ENCODE measurements at regions not wholly inside any gene's neighbourhood (a gene's known extent, or its start where the extent isn't known, plus 50 kb on each side); places are given as distances from the start of the nearest gene placed in this dataset.

DNA sequence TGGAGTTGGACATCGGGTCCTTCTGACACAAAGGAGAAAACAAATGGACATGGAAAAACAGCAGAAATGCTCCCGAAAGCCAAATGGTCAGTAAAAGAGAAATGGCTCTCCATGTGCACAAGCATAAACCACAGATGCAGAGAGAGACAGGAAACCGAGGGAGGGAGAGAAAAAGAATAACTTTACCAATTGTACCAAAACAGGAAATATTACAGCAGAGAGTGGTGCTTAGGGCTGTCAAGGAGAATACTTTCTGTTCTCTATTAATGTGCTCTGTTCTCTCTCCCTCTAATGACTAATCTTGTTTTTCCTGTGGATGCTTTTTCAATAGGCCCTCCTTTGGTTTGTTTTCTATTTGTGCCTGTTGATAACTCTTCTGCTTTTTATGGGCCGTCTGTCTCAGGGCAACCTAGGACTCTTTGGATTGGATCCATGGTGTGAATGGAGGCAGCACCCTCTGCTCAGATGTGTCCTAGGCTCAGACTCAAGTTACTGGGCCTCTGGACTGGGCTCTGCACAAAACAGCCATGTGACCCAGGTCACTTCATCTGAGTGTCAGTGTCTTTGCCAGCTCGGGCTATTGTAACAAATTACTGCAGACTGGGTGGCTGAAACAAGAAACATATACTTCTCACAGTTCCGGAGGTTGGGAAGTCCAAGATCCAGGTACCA is 663.0 kb downstream of the NPHP4 start:
- Mint-ChIP-seq H3K36me3 (ENCODE audit: low read depth) (peaks cover 6% of the 10 kb centered on the region), H3K4me1 (ENCODE audit: low read depth) (peaks cover 17% of the 10 kb centered on the region)

GRCh38 chr1:5324883-5325282 is 667.3 kb downstream of the NPHP4 start:
- Mint-ChIP-seq H3K4me3 (no peak overlapping the region), H3K9me3 (peaks cover 36% of the 10 kb centered on the region), H3K4me1 (ENCODE audit: low read depth) (peaks cover 13% of the 10 kb centered on the region), H3K27ac (no peak overlapping the region), H3K36me3 (ENCODE audit: low read depth) (peaks cover 6% of the 10 kb centered on the region), H3K27me3 (ENCODE audit: low read depth) (peaks cover 7% of the 10 kb centered on the region)

More for the DNA sequence above, 663.0 kb downstream of the NPHP4 start:
- Mint-ChIP-seq H3K9me3 (peaks cover 31% of the 10 kb centered on the region), H3K27me3 (ENCODE audit: low read depth) (no peaks in the 10 kb centered on the region), H3K27ac (peak overlapping the region; percentile 84), H3K4me3 (peak overlapping the region; percentile 59)

DNA sequence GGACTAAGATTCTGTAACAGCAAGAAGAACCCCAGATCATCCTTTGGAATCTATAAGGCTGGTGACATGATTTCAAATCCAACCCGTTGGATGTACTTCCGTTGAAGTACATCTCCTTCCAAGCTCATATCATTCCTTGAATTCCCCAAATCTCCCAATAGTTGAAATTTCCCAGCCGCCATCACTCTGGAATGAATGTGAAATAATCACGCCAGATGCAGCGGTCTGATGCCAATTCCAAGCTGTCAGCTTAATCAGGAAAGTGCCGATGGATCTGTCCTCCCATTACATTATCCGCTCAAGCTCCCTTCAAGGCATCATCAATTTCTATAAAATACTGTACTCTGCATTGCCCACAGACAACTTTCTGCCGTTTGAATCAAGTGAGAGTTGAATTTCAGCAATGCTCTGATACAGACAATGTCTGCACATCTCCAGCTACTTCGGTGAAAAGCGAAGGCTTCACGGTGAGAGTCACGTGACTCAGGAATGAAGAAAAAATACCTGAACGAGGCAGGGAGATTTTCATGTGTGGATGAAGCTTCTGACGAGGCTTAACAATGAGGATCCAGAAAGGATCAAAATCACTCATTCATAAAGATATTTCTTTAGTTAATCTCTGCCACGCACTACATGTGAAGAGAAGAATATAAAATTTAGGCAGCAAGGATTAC is 663.9 kb downstream of the AJAP1 start:
- Mint-ChIP-seq H3K9me3 (peaks cover 5% of the 10 kb centered on the region), H3K27me3 (ENCODE audit: low read depth) (peaks cover 14% of the 10 kb centered on the region), H3K4me1 (ENCODE audit: low read depth) (no peaks in the 10 kb centered on the region), H3K4me3 (no peak overlapping the region), H3K36me3 (ENCODE audit: low read depth) (no peaks in the 10 kb centered on the region), H3K27ac (no peak overlapping the region)

DNA sequence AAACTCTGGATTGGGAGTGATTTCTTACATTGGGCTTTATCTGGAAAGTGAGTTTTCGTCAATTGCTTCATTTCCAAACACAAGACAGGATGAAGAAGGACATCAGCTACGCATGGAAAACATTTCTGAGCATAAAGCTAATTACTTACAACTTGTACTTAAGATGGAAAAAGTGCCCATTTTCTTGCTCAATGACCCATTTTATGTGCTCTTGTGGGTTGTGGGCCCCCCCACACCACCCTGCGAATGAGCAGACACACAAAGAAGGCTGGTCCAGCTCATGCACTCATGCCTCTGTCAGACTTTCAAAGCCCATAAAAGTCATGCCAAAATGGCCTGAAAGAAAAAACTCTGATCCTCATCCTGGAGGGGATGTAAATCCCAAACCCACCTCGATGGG is 663.0 kb downstream of the AJAP1 start:
- Mint-ChIP-seq H3K27me3 (ENCODE audit: low read depth) (peaks cover 14% of the 10 kb centered on the region), H3K27ac (no peak overlapping the region), H3K4me1 (ENCODE audit: low read depth) (no peaks in the 10 kb centered on the region), H3K36me3 (ENCODE audit: low read depth) (no peaks in the 10 kb centered on the region), H3K4me3 (no peak overlapping the region), H3K9me3 (peaks cover 5% of the 10 kb centered on the region)

GRCh38 chr1:5312862-5313261 is 658.5 kb downstream of the AJAP1 start:
- Mint-ChIP-seq H3K36me3 (ENCODE audit: low read depth) (no peaks in the 10 kb centered on the region), H3K4me1 (ENCODE audit: low read depth) (no peaks in the 10 kb centered on the region), H3K27me3 (ENCODE audit: low read depth) (peaks cover 4% of the 10 kb centered on the region), H3K27ac (no peak overlapping the region), H3K9me3 (no peaks in the 10 kb centered on the region), H3K4me3 (no peak overlapping the region)

GRCh38 chr1:5312293-5312674 is 657.9 kb downstream of the AJAP1 start:
- H3K9me3 Mint-ChIP-seq, result no peaks in the 10 kb centered on the region
- peaks cover 4% of the 10 kb centered on the region for H3K27me3 Mint-ChIP-seq (ENCODE audit: low read depth)
- H3K27ac Mint-ChIP-seq, result no peak overlapping the region
- H3K36me3 Mint-ChIP-seq (ENCODE audit: low read depth), result no peaks in the 10 kb centered on the region
- no peak overlapping the region for H3K4me3 Mint-ChIP-seq
- H3K4me1 Mint-ChIP-seq (ENCODE audit: low read depth), result no peaks in the 10 kb centered on the region

GRCh38 chr1:5311634-5312292 is 657.4 kb downstream of the AJAP1 start:
- Mint-ChIP-seq H3K36me3 (ENCODE audit: low read depth) (no peaks in the 10 kb centered on the region), H3K4me1 (ENCODE audit: low read depth) (no peaks in the 10 kb centered on the region), H3K27me3 (ENCODE audit: low read depth) (peaks cover 4% of the 10 kb centered on the region), H3K4me3 (no peak overlapping the region), H3K27ac (no peak overlapping the region), H3K9me3 (no peaks in the 10 kb centered on the region)

- Mint-ChIP-seq H3K36me3 (ENCODE audit: low read depth) (no peaks in the 10 kb centered on the region), H3K9me3 (no peaks in the 10 kb centered on the region), H3K4me3 (no peak overlapping the region), H3K27me3 (ENCODE audit: low read depth) (peaks cover 4% of the 10 kb centered on the region), H3K4me1 (ENCODE audit: low read depth) (no peaks in the 10 kb centered on the region), H3K27ac (no peak overlapping the region)
Measured at GRCh38 chr1:5311147-5311546, 656.7 kb downstream of the AJAP1 start.

DNA sequence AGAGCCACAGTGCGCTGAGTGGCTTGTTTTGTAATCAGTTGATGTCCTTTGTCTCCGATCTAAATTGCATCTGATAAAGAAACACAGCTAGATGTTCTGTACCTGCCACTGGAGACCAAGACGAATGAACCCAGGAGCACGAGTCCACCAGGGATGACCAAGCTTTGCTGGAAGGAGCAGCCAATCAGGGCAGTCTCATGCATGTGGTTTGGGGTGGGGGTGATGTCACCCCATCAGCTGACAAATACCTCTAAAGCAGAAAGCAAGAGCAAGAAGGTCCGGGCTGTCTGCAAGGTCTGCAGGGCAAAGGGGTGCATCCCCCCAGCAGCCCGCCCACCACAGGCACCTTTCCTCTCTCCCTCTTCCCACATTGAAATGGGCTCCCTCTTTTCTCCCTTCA is 653.8 kb downstream of the AJAP1 start:
- Mint-ChIP-seq H3K27me3 (ENCODE audit: low read depth) (no peaks in the 10 kb centered on the region), H3K4me1 (ENCODE audit: low read depth) (no peaks in the 10 kb centered on the region), H3K36me3 (ENCODE audit: low read depth) (no peaks in the 10 kb centered on the region), H3K4me3 (no peak overlapping the region), H3K9me3 (no peaks in the 10 kb centered on the region), H3K27ac (no peak overlapping the region)

DNA sequence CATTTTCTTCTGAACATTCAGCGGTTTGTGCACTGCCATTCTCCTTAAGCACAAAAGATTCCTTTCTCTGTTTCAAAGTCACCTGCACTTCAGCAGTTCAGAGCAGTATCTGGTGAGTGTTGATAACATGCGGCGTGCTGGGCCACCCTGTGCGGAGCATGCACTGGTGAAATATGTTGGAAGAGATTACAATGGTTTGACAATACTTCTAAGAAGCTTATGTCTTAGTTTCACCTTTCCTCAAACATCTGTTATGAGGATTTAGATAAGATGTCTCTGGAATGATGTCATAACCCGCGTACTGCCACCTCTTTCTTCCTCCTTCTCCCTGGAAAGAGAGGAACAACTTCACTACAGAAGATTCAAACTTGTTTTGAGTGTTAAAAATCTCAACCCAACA is 650.3 kb downstream of the AJAP1 start:
- H3K9me3 Mint-ChIP-seq, result no peaks in the 10 kb centered on the region
- no peaks in the 10 kb centered on the region for H3K27me3 Mint-ChIP-seq (ENCODE audit: low read depth)
- no peaks in the 10 kb centered on the region for H3K4me1 Mint-ChIP-seq (ENCODE audit: low read depth)
- H3K36me3 Mint-ChIP-seq (ENCODE audit: low read depth), result no peaks in the 10 kb centered on the region
- no peak overlapping the region for H3K27ac Mint-ChIP-seq
- no peak overlapping the region for H3K4me3 Mint-ChIP-seq

- Mint-ChIP-seq H3K4me1 (ENCODE audit: low read depth) (no peaks in the 10 kb centered on the region), H3K27ac (no peak overlapping the region), H3K27me3 (ENCODE audit: low read depth) (no peaks in the 10 kb centered on the region), H3K36me3 (ENCODE audit: low read depth) (no peaks in the 10 kb centered on the region), H3K9me3 (no peaks in the 10 kb centered on the region), H3K4me3 (no peak overlapping the region)
Measured at GRCh38 chr1:5298376-5298775, 644.0 kb downstream of the AJAP1 start.

GRCh38 chr1:5297886-5298239 is 643.5 kb downstream of the AJAP1 start:
- H3K9me3 Mint-ChIP-seq, result no peaks in the 10 kb centered on the region
- no peaks in the 10 kb centered on the region for H3K36me3 Mint-ChIP-seq (ENCODE audit: low read depth)
- no peak overlapping the region for H3K27ac Mint-ChIP-seq
- no peak overlapping the region for H3K4me3 Mint-ChIP-seq
- no peaks in the 10 kb centered on the region for H3K4me1 Mint-ChIP-seq (ENCODE audit: low read depth)
- H3K27me3 Mint-ChIP-seq (ENCODE audit: low read depth), result no peaks in the 10 kb centered on the region

DNA sequence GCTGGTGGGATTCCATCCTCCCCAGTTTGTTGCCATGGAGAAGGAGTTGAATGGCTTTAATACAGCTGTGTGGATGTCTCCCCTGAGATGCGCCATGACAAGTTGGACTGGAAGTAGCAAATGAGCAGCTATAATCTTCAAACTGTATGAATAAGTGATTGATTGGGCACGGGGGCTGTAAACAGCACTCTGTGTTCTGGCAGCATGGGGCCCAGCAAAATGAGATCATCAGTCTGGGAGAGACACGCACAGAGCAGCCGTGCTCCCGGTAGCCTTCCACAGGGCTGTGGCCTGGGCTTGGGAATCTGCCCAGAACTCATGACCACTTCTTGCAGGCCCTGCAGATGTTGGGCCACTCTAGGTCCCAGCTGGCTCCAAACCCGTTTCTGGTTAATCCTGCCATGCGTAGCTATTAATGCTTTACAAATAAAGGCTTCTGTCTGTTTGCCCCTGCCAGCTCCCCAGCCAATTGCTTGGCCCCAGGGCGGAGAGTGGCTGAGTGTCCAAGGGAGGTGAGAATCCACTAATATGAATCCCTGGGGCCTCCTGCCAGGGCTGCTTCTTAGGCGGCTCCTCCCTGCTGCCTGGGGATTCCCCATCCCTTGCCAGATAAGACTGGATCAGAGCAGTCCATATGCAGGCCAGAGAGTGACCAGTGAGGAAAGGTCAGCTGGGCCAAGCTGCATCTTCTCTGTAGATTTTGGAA is 642.9 kb downstream of the AJAP1 start:
- Mint-ChIP-seq H3K9me3 (no peaks in the 10 kb centered on the region), H3K36me3 (ENCODE audit: low read depth) (no peaks in the 10 kb centered on the region), H3K27ac (no peak overlapping the region), H3K4me3 (no peak overlapping the region), H3K4me1 (ENCODE audit: low read depth) (no peaks in the 10 kb centered on the region), H3K27me3 (ENCODE audit: low read depth) (no peaks in the 10 kb centered on the region)

- H3K4me1 Mint-ChIP-seq (ENCODE audit: low read depth), result no peaks in the 10 kb centered on the region
- H3K9me3 Mint-ChIP-seq, result no peaks in the 10 kb centered on the region
- H3K4me3 Mint-ChIP-seq, result no peak overlapping the region
- no peaks in the 10 kb centered on the region for H3K36me3 Mint-ChIP-seq (ENCODE audit: low read depth)
- H3K27ac Mint-ChIP-seq, result no peak overlapping the region
- H3K27me3 Mint-ChIP-seq (ENCODE audit: low read depth), result no peaks in the 10 kb centered on the region
Measured at GRCh38 chr1:5296557-5297179, 642.3 kb downstream of the AJAP1 start.

Data from T-helper 1 cell treated with Interleukin-12 subunit alpha and Interleukin-12 subunit beta and Interleukin-4 antibody, amounts not matched to agents 30 μg/mL and 1 μg/mL, for 36 hours (primary cell).